T-helper 1 cell treated with Interleukin-12 subunit alpha and Interleukin-12 subunit beta and Interleukin-4 antibody, amounts not matched to agents 30 μg/mL and 1 μg/mL, for 36 hours (primary cell): ENCODE measurements at regions not wholly inside any gene's neighbourhood (a gene's known extent, or its start where the extent isn't known, plus 50 kb on each side); places are given as distances from the start of the nearest gene placed in this dataset.

Experiments used
- H3K27ac Mint-ChIP-seq: one replicate; pipeline ENCODE4 v1.8.0; 2021; ENCODE audit warnings: mild to moderate bottlenecking, mixed read lengths
- H3K27me3 Mint-ChIP-seq: one replicate; pipeline ENCODE4 v1.8.0; 2021; ENCODE audit warnings: low read depth, mixed read lengths
- H3K36me3 Mint-ChIP-seq: one replicate; pipeline ENCODE4 v1.8.0; 2021; ENCODE audit warnings: low read depth, mixed read lengths
- H3K4me1 Mint-ChIP-seq: one replicate; pipeline ENCODE4 v1.8.0; 2021; ENCODE audit warnings: low read depth, mixed read lengths
- H3K4me3 Mint-ChIP-seq: one replicate; pipeline ENCODE4 v1.8.0; 2021; ENCODE audit warnings: mild to moderate bottlenecking, moderate library complexity, mixed read lengths
- H3K9me3 Mint-ChIP-seq: one replicate; pipeline ENCODE4 v1.8.0; 2021; ENCODE audit warnings: mixed read lengths

- peaks cover 12% of the 10 kb centered on the region for H3K27me3 Mint-ChIP-seq
- peaks cover 3% of the 10 kb centered on the region for H3K4me1 Mint-ChIP-seq
- H3K36me3 Mint-ChIP-seq: no peaks in the 10 kb centered on the region
- no peak overlapping the region for H3K4me3 Mint-ChIP-seq
- no peaks in the 10 kb centered on the region for H3K9me3 Mint-ChIP-seq
- no peak overlapping the region for H3K27ac Mint-ChIP-seq
Measured at GRCh38 chr9:113808391-113809358, 67.4 kb upstream of the ZNF618 start.

GRCh38 chr9:113817171-113817570, 58.9 kb upstream of the ZNF618 start:
- no peak overlapping the region for H3K4me3 Mint-ChIP-seq
- no peak overlapping the region for H3K27ac Mint-ChIP-seq
- no peaks in the 10 kb centered on the region for H3K9me3 Mint-ChIP-seq
- peaks cover 34% of the 10 kb centered on the region for H3K27me3 Mint-ChIP-seq
- H3K36me3 Mint-ChIP-seq: no peaks in the 10 kb centered on the region
- H3K4me1 Mint-ChIP-seq: no peaks in the 10 kb centered on the region

GRCh38 chr9:113818391-113818790, 57.7 kb upstream of the ZNF618 start:
- Mint-ChIP-seq H3K9me3 (no peaks in the 10 kb centered on the region), H3K36me3 (no peaks in the 10 kb centered on the region), H3K4me3 (no peak overlapping the region), H3K4me1 (no peaks in the 10 kb centered on the region), H3K27ac (no peak overlapping the region), H3K27me3 (peaks cover 28% of the 10 kb centered on the region)

- Mint-ChIP-seq H3K27me3 (peaks cover 22% of the 10 kb centered on the region), H3K4me1 (no peaks in the 10 kb centered on the region), H3K27ac (no peak overlapping the region), H3K36me3 (no peaks in the 10 kb centered on the region), H3K9me3 (no peaks in the 10 kb centered on the region), H3K4me3 (no peak overlapping the region)
Measured at GRCh38 chr9:113822315-113822714, 53.8 kb upstream of the ZNF618 start.

- Mint-ChIP-seq H3K4me3 (no peak overlapping the region), H3K27ac (no peak overlapping the region), H3K9me3 (no peaks in the 10 kb centered on the region), H3K36me3 (no peaks in the 10 kb centered on the region), H3K27me3 (peaks cover 27% of the 10 kb centered on the region), H3K4me1 (peaks cover 2% of the 10 kb centered on the region)
Measured at GRCh38 chr9:113823421-113823820, 52.7 kb upstream of the ZNF618 start.
